ENCODE measurements at regions not wholly inside any gene's neighbourhood (a gene's known extent, or its start where the extent isn't known, plus 50 kb on each side); places are given as distances from the start of the nearest gene placed in this dataset.

DNA sequence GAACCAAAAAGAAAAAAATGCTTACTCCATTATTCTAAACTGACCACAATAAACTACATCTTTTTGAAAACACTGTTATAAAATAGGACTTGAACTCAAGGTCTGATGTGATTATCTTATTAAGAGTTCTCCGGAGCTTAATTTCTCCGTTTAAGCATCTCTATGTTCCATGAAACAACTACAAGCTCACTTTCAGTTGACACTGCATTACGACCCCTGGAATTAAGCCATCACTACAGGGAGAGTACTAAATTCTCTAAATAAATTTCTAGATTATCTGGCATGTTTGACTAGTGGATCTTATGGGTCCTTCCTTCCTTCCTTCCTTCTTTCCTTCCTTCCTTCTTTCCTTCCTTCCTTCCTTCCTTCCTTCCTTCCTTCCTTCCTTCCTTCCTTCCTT, 249.0 kb downstream of the IKZF2 start:
- Histone ChIP-seq H4K5ac (ENCODE audit: insufficient read length, low read depth, low read length) (no peak overlapping the region), H3K79me2 (ENCODE audit: insufficient read depth, low read length) (no peaks in the 10 kb centered on the region), H2BK15ac (ENCODE audit: low read depth, low read length) (no peak overlapping the region), H3K14ac (ENCODE audit: insufficient read depth, low read length) (no peak overlapping the region), H3K27ac (ENCODE audit: insufficient read length, low read depth, low read length) (no peak overlapping the region), H3T11ph (ENCODE audit: low read length) (no peak overlapping the region), H4K91ac (ENCODE audit: insufficient read length, low read depth, low read length) (no peak overlapping the region), H2AK5ac (ENCODE audit: insufficient read length, low read length) (no peak overlapping the region), H3K4ac (ENCODE audit: low read depth, low read length) (no peak overlapping the region), H3K79me1 (ENCODE audit: insufficient read depth, low read depth, low read length, poor library complexity, severe bottlenecking) (no peaks in the 10 kb centered on the region), H3K23me2 (ENCODE audit: insufficient read length, low read depth, low read length, poor library complexity, severe bottlenecking) (no peaks in the 10 kb centered on the region), H2BK5ac (ENCODE audit: insufficient read length, low read length) (no peak overlapping the region), H3K56ac (ENCODE audit: insufficient read length, low read depth, low read length) (no peak overlapping the region), H3K27me3 (ENCODE audit: insufficient read depth, low read length) (no peaks in the 10 kb centered on the region), H2BK20ac (ENCODE audit: low read depth, low read length, poor library complexity, severe bottlenecking) (no peak overlapping the region), H3K9ac (ENCODE audit: extremely low read depth, insufficient read length, low read length) (no peak overlapping the region), H4K8ac (replicated peaks; ENCODE audit: insufficient read length, low read depth, low read length) (no peak overlapping the region), H3K9me3 (ENCODE audit: control insufficient read depth, low read depth, low read length) (no peaks in the 10 kb centered on the region), H3K18ac (ENCODE audit: insufficient read length, low read depth, low read length) (no peak overlapping the region), H3K4me2 (ENCODE audit: insufficient read depth, insufficient read length, low read length) (no peak overlapping the region), H2AFZ (ENCODE audit: low read length) (no peak overlapping the region), H4K20me1 (ENCODE audit: control insufficient read depth, insufficient read depth, insufficient read length) (no peaks in the 10 kb centered on the region), H3K23ac (ENCODE audit: insufficient read length, low read depth, low read length) (no peak overlapping the region), H3K4me1 (ENCODE audit: insufficient read depth, low read length) (no peaks in the 10 kb centered on the region), H2BK120ac (ENCODE audit: low read depth, low read length, poor library complexity, severe bottlenecking) (no peak overlapping the region), H2BK12ac (ENCODE audit: insufficient read length, low read depth, low read length) (no peak overlapping the region)
- Mint-ChIP-seq H3K36me3 (ENCODE audit: insufficient read depth in 1 of 3, low read depth in 3 of 3) (no peaks in the 10 kb centered on the region), H3K27ac (no peak overlapping the region), H3K4me1 (peaks cover 4 to 7% of the 10 kb centered on the region in 2 experiments), H3K9me3 (no peaks in the 10 kb centered on the region), H3K4me3 (no peak overlapping the region), H3K27me3 (ENCODE audit: low read depth) (no peaks in the 10 kb centered on the region)
- WGBS (ENCODE audit: extremely low coverage, insufficient read length, low lambda C conversion rate) = no CpG with 5 or more reads among the region's 3 CpGs
- no peak for TF ChIP-seq CTCF (conservative IDR thresholded peaks at IDR 0.05)
- DNase-seq = no peak
